ENCODE measurements at regions not wholly inside any gene's neighbourhood (a gene's known extent, or its start where the extent isn't known, plus 50 kb on each side); places are given as distances from the start of the nearest gene placed in this dataset.

DNA sequence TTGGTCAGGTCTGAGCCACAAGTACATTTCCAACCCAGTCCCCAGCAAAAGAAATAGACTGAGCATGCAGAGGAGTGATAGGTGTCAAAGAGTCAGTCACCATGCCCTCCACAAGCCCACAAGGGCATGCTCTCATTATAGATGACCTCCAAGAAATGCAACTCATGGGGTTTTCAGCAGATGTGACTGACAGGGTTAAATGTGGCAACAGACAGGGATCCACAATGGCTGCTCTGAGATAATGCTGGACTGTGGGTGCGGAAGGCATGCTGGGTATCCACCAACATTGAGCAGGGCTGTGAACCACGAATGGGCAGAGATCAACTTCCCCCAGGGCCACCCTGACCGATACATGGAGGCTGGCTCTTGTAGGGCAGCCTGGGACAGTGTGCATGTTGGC lies 115.8 kb downstream of the BCOR start:
- Histone ChIP-seq H2BK15ac (ENCODE audit: low read depth, low read length) (no peak overlapping the region), H4K91ac (ENCODE audit: insufficient read depth, low read depth, low read length) (no peak overlapping the region), H2AFZ (replicated peaks; ENCODE audit: low read length, poor library complexity) (no peak overlapping the region), H4K20me1 (ENCODE audit: insufficient read depth, low read length) (no peaks in the 10 kb centered on the region), H4K8ac (ENCODE audit: low read depth in 2 of 2, low read length in 2 of 2) (no peak overlapping the region), H2AK9ac (replicated peaks; ENCODE audit: low read depth, low read length, poor library complexity) (no peak overlapping the region), H2BK120ac (ENCODE audit: low read depth, low read length) (no peak overlapping the region), H3K36me3 (ENCODE audit: control insufficient read depth, insufficient read depth, low read length) (no peaks in the 10 kb centered on the region), H3K4me1 (ENCODE audit: control insufficient read depth, insufficient read depth, low read length) (no peaks in the 10 kb centered on the region; the same call in 1 of the 2 replicates), H3K27me3 (ENCODE audit: control insufficient read depth, insufficient read depth, low read length) (peaks cover 22% of the 10 kb centered on the region), H3K9ac (ENCODE audit: low read depth, low read length) (no peak overlapping the region), H3K14ac (replicated peaks; ENCODE audit: low read depth, low read length) (no peak overlapping the region), H3K4ac (ENCODE audit: low read depth, low read length) (no peak overlapping the region), H2AK5ac (ENCODE audit: low read depth, low read length) (no peak overlapping the region), H3K9me1 (ENCODE audit: insufficient read depth, low read length) (no peaks in the 10 kb centered on the region), H3K4me3 (ENCODE audit: insufficient read depth, low read depth, low read length) (no peak overlapping the region), H3K23ac (ENCODE audit: low read depth, low read length) (no peak overlapping the region), H3K56ac (ENCODE audit: extremely low read depth, insufficient read depth, low read length) (no peak overlapping the region), H3K27ac (ENCODE audit: insufficient read depth, low read length) (no peak overlapping the region), H4K5ac (ENCODE audit: low read depth, low read length) (no peak overlapping the region), H2BK5ac (ENCODE audit: low read depth, low read length, poor library complexity, severe bottlenecking) (no peak overlapping the region), H3K18ac (ENCODE audit: low read depth, low read length) (no peak overlapping the region), H3K4me2 (ENCODE audit: low read depth, low read length) (no peak overlapping the region), H3K9me3 (ENCODE audit: control insufficient read depth, insufficient read depth, low read length) (peaks cover 2% of the 10 kb centered on the region; the same call in 1 of the 2 replicates), H2BK20ac (ENCODE audit: low read depth, low read length) (no peak overlapping the region), H3K79me1 (ENCODE audit: low read depth in 1 of 2, low read length in 2 of 2) (no peaks in the 10 kb centered on the region)
- intact Hi-C loops (cut with micrococcal nuclease) (no loop called here), in situ Hi-C loops (cut with MboI; ENCODE audit: low sequenced_read_pairs) (no loop called here), dilution Hi-C loops (cut with HindIII; ENCODE audit: low sequenced_read_pairs, unreplicated experiment) (no loop called here)
- BruUV-seq (replicated peaks): no TSS peak
- ChIA-PET CTCF (no interaction called here), POLR2A (ENCODE audit: unreplicated experiment) (no interaction called here)
- no peak for DNase-seq
- TF ChIP-seq, protein P1, sequence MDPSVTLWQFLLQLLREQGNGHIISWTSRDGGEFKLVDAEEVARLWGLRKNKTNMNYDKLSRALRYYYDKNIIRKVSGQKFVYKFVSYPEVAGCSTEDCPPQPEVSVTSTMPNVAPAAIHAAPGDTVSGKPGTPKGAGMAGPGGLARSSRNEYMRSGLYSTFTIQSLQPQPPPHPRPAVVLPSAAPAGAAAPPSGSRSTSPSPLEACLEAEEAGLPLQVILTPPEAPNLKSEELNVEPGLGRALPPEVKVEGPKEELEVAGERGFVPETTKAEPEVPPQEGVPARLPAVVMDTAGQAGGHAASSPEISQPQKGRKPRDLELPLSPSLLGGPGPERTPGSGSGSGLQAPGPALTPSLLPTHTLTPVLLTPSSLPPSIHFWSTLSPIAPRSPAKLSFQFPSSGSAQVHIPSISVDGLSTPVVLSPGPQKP (IDR thresholded peaks at IDR 0.05; ENCODE audit: borderline replicate concordance, low read depth, low read length): no peak
- TF ChIP-seq, protein P2, sequence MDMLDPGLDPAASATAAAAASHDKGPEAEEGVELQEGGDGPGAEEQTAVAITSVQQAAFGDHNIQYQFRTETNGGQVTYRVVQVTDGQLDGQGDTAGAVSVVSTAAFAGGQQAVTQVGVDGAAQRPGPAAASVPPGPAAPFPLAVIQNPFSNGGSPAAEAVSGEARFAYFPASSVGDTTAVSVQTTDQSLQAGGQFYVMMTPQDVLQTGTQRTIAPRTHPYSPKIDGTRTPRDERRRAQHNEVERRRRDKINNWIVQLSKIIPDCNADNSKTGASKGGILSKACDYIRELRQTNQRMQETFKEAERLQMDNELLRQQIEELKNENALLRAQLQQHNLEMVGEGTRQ (IDR thresholded peaks at IDR 0.05; ENCODE audit: low read depth, low read length): no peak
- TF ChIP-seq MAZ (IDR thresholded peaks at IDR 0.05; ENCODE audit: borderline replicate concordance, low read depth, low read length) (no peak), BHLHE40 (IDR thresholded peaks at IDR 0.05; ENCODE audit: low read depth, low read length) (no peak), CEBPB (IDR thresholded peaks at IDR 0.05; ENCODE audit: low read depth, low read length) (no peak), RFX5 (IDR thresholded peaks at IDR 0.05; ENCODE audit: low read depth, low read length) (no peak), MAFK (IDR thresholded peaks at IDR 0.05; ENCODE audit: low read depth, low read length) (no peak)
- no peak for ATAC-seq (ENCODE audit: low read depth)
- 52% methylated on average over 2 of the region's 3 CpGs; no CpG with 5 or more reads in 1 of the 2 experiments for WGBS, 2 experiments (ENCODE audit: extremely low coverage in 2 of 2, insufficient read length in 1 of 2)

Measured in IMR-90 (cell line).